HCT116 (cell line): ENCODE measurements at regions not wholly inside any gene's neighbourhood (a gene's known extent, or its start where the extent isn't known, plus 50 kb on each side); places are given as distances from the start of the nearest gene placed in this dataset.

ENCODE experiments used
- ATAC-seq: fragments of 200-7000 bp; cut with Tn5 transposase; 2 replicates; pipeline ENCODE4 v1.9.1; 2020; ENCODE audit warnings: mild to moderate bottlenecking, moderate library complexity
- BruUV-seq: library from RNA; stranded (reverse); fragments of 400-500 nt; replicated peaks from 2 replicates; lab custom pipeline; 2021; lab: Mats Ljungman, UMichigan
- CTCF ChIA-PET: fragments of 300-600 bp; sonication (Branson Sonifier 250); formaldehyde crosslinking; loops from one replicate; lab custom pipeline; 2021; ENCODE audit warnings: antibody characterized with exemption; lab: Charles Lee
- POLR2A ChIA-PET: fragments of 300-600, 350-600 bp; sonication (Branson Sonifier 250); formaldehyde crosslinking; loops from one replicate; lab custom pipeline; 2021; ENCODE audit warnings: antibody characterized with exemption; lab: Charles Lee
- RAD21 ChIA-PET, 2 experiments: fragments of 300-600 bp; sonication (Branson Sonifier 250); formaldehyde crosslinking; loops; one replicate each; lab custom pipeline; 2023; ENCODE audit warnings: low total read pairs in 2 of 2; ENCODE audit not compliant: uncharacterized antibody in 2 of 2, unreplicated experiment in 2 of 2, low non-redundant PET in 1 of 2; lab: Charles Lee
- DNase-seq: peaks from one replicate; pipeline ENCODE4 v3.0.0-alpha.2; 2010; ENCODE audit warnings: low read depth, low spot score
- H2AFZ ChIP-seq: fragments of 200-600 bp; shearing (Covaris generic), sonication (generic); 2 replicates; pipeline ENCODE4 v1.6.1; 2017; ENCODE audit warnings: low read depth, mixed run types, mixed read lengths, antibody characterized with exemption, low read length; ENCODE audit not compliant: poor library complexity, severe bottlenecking
- H3K27ac ChIP-seq: 2 replicates; pipeline ENCODE4 v1.5.1; 2012; ENCODE audit warnings: low read depth, low read length
- H3K27me3 ChIP-seq: fragments of 200-600 bp; sonication (generic); 2 replicates; pipeline ENCODE4 v1.6.1; 2016; ENCODE audit warnings: mixed run types, low read length, mixed read lengths; ENCODE audit not compliant: insufficient read depth
- H3K36me3 ChIP-seq, 2 experiments: fragments of 200-500 bp in 1 of 2; fragments of 200-600 bp in 1 of 2; sonication (Bioruptor generic) in 1 of 2; sonication (generic) in 1 of 2; 2 replicates each; pipeline versions ENCODE4 v1.5.1 to v1.6.1; 2014 to 2016; ENCODE audit warnings: low read length in 2 of 2, inconsistent platforms in 1 of 2, mixed read lengths in 1 of 2, mixed run types in 1 of 2; ENCODE audit not compliant: insufficient read depth in 2 of 2, control insufficient read depth in 1 of 2
- H3K4me1 ChIP-seq, 2 experiments: fragments of 200-600 bp in 1 of 2; sonication (generic) in 1 of 2; 2 replicates each; pipeline versions ENCODE4 v1.5.1 to v1.6.1; 2012 to 2017; ENCODE audit warnings: low read length in 2 of 2, inconsistent platforms in 1 of 2, mild to moderate bottlenecking in 1 of 2, mixed read lengths in 1 of 2, mixed run types in 1 of 2, moderate library complexity in 1 of 2; ENCODE audit not compliant: insufficient read depth in 2 of 2, control insufficient read depth in 1 of 2
- H3K4me2 ChIP-seq: fragments of 200-600 bp; sonication (generic); 2 replicates; pipeline ENCODE4 v1.6.1; 2017; ENCODE audit warnings: mixed run types, low read length, mixed read lengths
- H3K4me3 ChIP-seq, 2 experiments: fragments of 200-600 bp in 1 of 2; sonication (generic) in 1 of 2; replicated peaks in 1 of 2; 2 replicates each; pipeline ENCODE4 v1.5.1; 2011 to 2016; ENCODE audit warnings: low read length in 2 of 2, control low read depth in 1 of 2, low read depth in 1 of 2, mild to moderate bottlenecking in 1 of 2, mixed read lengths in 1 of 2, mixed run types in 1 of 2
- H3K79me2 ChIP-seq: fragments of 200-600 bp; sonication (generic); 2 replicates; pipeline ENCODE4 v1.6.1; 2017; ENCODE audit warnings: mild to moderate bottlenecking, mixed run types, low read length, moderate library complexity, mixed read lengths; ENCODE audit not compliant: insufficient read depth
- H3K9ac ChIP-seq: fragments of 200-600 bp; sonication (generic); 2 replicates; pipeline ENCODE4 v1.6.1; 2016; ENCODE audit warnings: low read length, mixed read lengths
- H3K9me2 ChIP-seq: fragments of 200-600 bp; sonication (generic), shearing (Covaris generic); 2 replicates; pipeline ENCODE4 v1.6.1; 2017; ENCODE audit warnings: mixed run types, mild to moderate bottlenecking, moderate library complexity; ENCODE audit not compliant: insufficient read depth
- H3K9me3 ChIP-seq, 2 experiments: fragments of 200-500 bp in 1 of 2; fragments of 200-600 bp in 1 of 2; sonication (Bioruptor generic) in 1 of 2; sonication (generic) in 1 of 2; 2 replicates each; pipeline ENCODE4 v1.6.1; 2014 to 2017; ENCODE audit warnings: low read length in 2 of 2, mixed read lengths in 2 of 2, inconsistent platforms in 1 of 2, low read depth in 1 of 2, mild to moderate bottlenecking in 1 of 2, mixed run types in 1 of 2, moderate library complexity in 1 of 2; ENCODE audit not compliant: control insufficient read depth in 1 of 2, insufficient read depth in 1 of 2
- H4K20me1 ChIP-seq: fragments of 200-600 bp; sonication (generic), shearing (Covaris generic); 2 replicates; pipeline ENCODE4 v1.6.1; 2017; ENCODE audit warnings: mixed run types, mild to moderate bottlenecking, moderate library complexity; ENCODE audit not compliant: insufficient read depth
- ATF3 ChIP-seq: IDR thresholded peaks from 2 replicates; pipeline ENCODE4 v1.6.1; 2012
- EGR1 ChIP-seq: IDR thresholded peaks from 2 replicates; pipeline ENCODE4 v1.6.1; 2012; ENCODE audit warnings: low read depth
- ELF1 ChIP-seq: IDR thresholded peaks from 2 replicates; pipeline ENCODE4 v1.6.1; 2012; ENCODE audit warnings: low read depth, borderline replicate concordance
- EZH2phosphoT487 ChIP-seq: fragments of 200-600 bp; IDR thresholded peaks from 2 replicates; pipeline ENCODE4 v1.6.1; 2018; ENCODE audit warnings: antibody characterized with exemption, borderline replicate concordance
- FOSL1 ChIP-seq: IDR thresholded peaks from 2 replicates; pipeline ENCODE4 v1.6.1; 2012; ENCODE audit warnings: low read depth
- JUND ChIP-seq: IDR thresholded peaks from 2 replicates; pipeline ENCODE4 v1.6.1; 2012
- MAX ChIP-seq: IDR thresholded peaks from 2 replicates; pipeline ENCODE4 v1.6.1; 2012
- POLR2AphosphoS5 ChIP-seq: IDR thresholded peaks from 2 replicates; pipeline ENCODE4 v1.6.1; 2011; ENCODE audit warnings: mild to moderate bottlenecking, low read depth, low read length, moderate library complexity
- RAD21 ChIP-seq: IDR thresholded peaks from 2 replicates; pipeline ENCODE4 v1.6.1; 2012; ENCODE audit warnings: low read depth, mild to moderate bottlenecking
- REST ChIP-seq: IDR thresholded peaks from 2 replicates; pipeline ENCODE4 v1.6.1; 2012; ENCODE audit warnings: low read depth
- TCF7L2 ChIP-seq: IDR thresholded peaks from 2 replicates; pipeline ENCODE4 v1.7.0; 2011; ENCODE audit warnings: borderline replicate concordance, inconsistent platforms; ENCODE audit not compliant: insufficient read depth, insufficient read length; ENCODE audit errors: extremely low read depth
- YY1 ChIP-seq: IDR thresholded peaks from 2 replicates; pipeline ENCODE4 v1.6.1; 2011; ENCODE audit warnings: low read length, low read depth, moderate library complexity, mild to moderate bottlenecking; ENCODE audit not compliant: insufficient replicate concordance; ENCODE audit errors: extremely low read depth
- ZBTB33 ChIP-seq: IDR thresholded peaks from 2 replicates; pipeline ENCODE4 v1.6.1; 2011; ENCODE audit warnings: mild to moderate bottlenecking, low read length, moderate library complexity; ENCODE audit not compliant: insufficient replicate concordance; ENCODE audit errors: extremely low read depth
- ZFX ChIP-seq: fragments of 450-650 bp; IDR thresholded peaks from 2 replicates; pipeline ENCODE4 v1.6.1; 2017
- ZNF274 ChIP-seq: fragments of 200-500 bp; sonication (Bioruptor generic); IDR thresholded peaks from 2 replicates; pipeline ENCODE4 v1.6.1; 2014; ENCODE audit warnings: mild to moderate bottlenecking, low read depth, low read length, inconsistent platforms
- intact Hi-C: fragments of 100-400 bp; cut with micrococcal nuclease; formaldehyde crosslinking; loops from 2 replicates; pipeline ENCODE4 v1.10.0; 2022

GRCh38 chr18:56255381-56255780 is 383.0 kb downstream of the TXNL1 start:
- RAD21 ChIA-PET: no interaction called here
- POLR2A ChIA-PET: no interaction called here
- peaks cover 11 to 13% of the 10 kb centered on the region in 2 experiments; a peak in 2 of 4 replicates for H3K9me3 ChIP-seq
- H4K20me1 ChIP-seq: no peaks in the 10 kb centered on the region
- CTCF ChIA-PET: no interaction called here
- H3K4me1 ChIP-seq: no peaks in the 10 kb centered on the region
- no peak overlapping the region for H3K9ac ChIP-seq
- H3K9me2 ChIP-seq: no peaks in the 10 kb centered on the region
- H2AFZ ChIP-seq: no peak overlapping the region
- H3K4me3 ChIP-seq: no peak overlapping the region
- no peak for DNase-seq
- no peaks in the 10 kb centered on the region for H3K36me3 ChIP-seq
- TF ChIP-seq ATF3 (no peak), RAD21 (no peak), EGR1 (no peak), MAX (no peak), YY1 (no peak), FOSL1 (no peak), EZH2phosphoT487 (no peak), ELF1 (no peak), ZBTB33 (no peak), JUND (no peak), REST (no peak), POLR2AphosphoS5 (no peak), ZFX (no peak), ZNF274 (no peak), TCF7L2 (no peak)
- TF ChIP-seq, all 23 proteins: peak for 0
- intact Hi-C loops: no loop called here
- Histone ChIP-seq H3K27me3 (no peaks in the 10 kb centered on the region), H3K4me2 (no peak overlapping the region), H3K79me2 (no peaks in the 10 kb centered on the region), H3K27ac (no peak overlapping the region)
- no peak for ATAC-seq
- BruUV-seq: no TSS peak
